SK-N-SH treated with all-trans-retinoic acid at 6 μM for 48 hours (cell line): ENCODE measurements at regions not wholly inside any gene's neighbourhood (a gene's known extent, or its start where the extent isn't known, plus 50 kb on each side); places are given as distances from the start of the nearest gene placed in this dataset.

Source experiments
- ATAC-seq: fragments of 200-7000 bp; cut with Tn5 transposase; 3 replicates; pipeline ENCODE4 v1.9.1; 2020; ENCODE audit warnings: mild to moderate bottlenecking, moderate library complexity
- ARNTL ChIP-seq: fragments of 450-650 bp; formaldehyde crosslinking; IDR thresholded peaks from 2 replicates; pipeline ENCODE4 v1.5.0; 2020; ENCODE audit warnings: low read depth, mild to moderate bottlenecking, moderate library complexity, borderline replicate concordance
- BACH2 ChIP-seq: fragments of 250-450 bp; sonication (Bioruptor Pico); IDR thresholded peaks from 2 replicates; pipeline ENCODE4 v1.9.0; 2021; ENCODE audit warnings: mild to moderate bottlenecking, borderline replicate concordance
- CREB5 ChIP-seq: fragments of 250-450 bp; sonication (Bioruptor Pico); IDR thresholded peaks from 2 replicates; pipeline ENCODE4 v1.5.1; 2020; ENCODE audit warnings: low read depth, mild to moderate bottlenecking, moderate library complexity
- CSDC2 ChIP-seq: fragments of 250-450 bp; sonication (Bioruptor Pico); IDR thresholded peaks from 2 replicates; pipeline ENCODE4 v1.5.0; 2020; ENCODE audit warnings: mild to moderate bottlenecking, moderate library complexity
- ESRRG ChIP-seq: fragments of 250-450 bp; sonication (Bioruptor Pico); IDR thresholded peaks from 2 replicates; pipeline ENCODE4 v1.6.1; 2021; ENCODE audit warnings: mild to moderate bottlenecking
- ISL1 ChIP-seq: fragments of 250-450 bp; sonication (Bioruptor Pico); IDR thresholded peaks from 2 replicates; pipeline ENCODE4 v2.1.2; 2022; ENCODE audit warnings: mild to moderate bottlenecking, moderate library complexity
- OSR1 ChIP-seq: fragments of 250-450 bp; sonication (Bioruptor Pico); IDR thresholded peaks from 2 replicates; pipeline ENCODE4 v1.8.0; 2022; ENCODE audit warnings: moderate library complexity, mild to moderate bottlenecking, inconsistent platforms
- POU6F1 ChIP-seq: fragments of 250-450 bp; sonication (Bioruptor Pico); IDR thresholded peaks from 2 replicates; pipeline ENCODE4 v1.8.0; 2021; ENCODE audit warnings: low read depth, mild to moderate bottlenecking, moderate library complexity, borderline replicate concordance
- PPARA ChIP-seq: fragments of 250-450 bp; sonication (Bioruptor Pico); IDR thresholded peaks from 2 replicates; pipeline ENCODE4 v1.5.0; 2020; ENCODE audit warnings: mild to moderate bottlenecking, borderline replicate concordance
- RARB ChIP-seq: fragments of 250-450 bp; sonication (Bioruptor Pico); IDR thresholded peaks from 2 replicates; pipeline ENCODE4 v1.8.0; 2021; ENCODE audit warnings: mild to moderate bottlenecking, moderate library complexity
- SNAI2 ChIP-seq: fragments of 250-450 bp; sonication (Bioruptor Pico); IDR thresholded peaks from 2 replicates; pipeline ENCODE4 v1.5.0; 2020; ENCODE audit warnings: mild to moderate bottlenecking, moderate library complexity
- TCF4 ChIP-seq: fragments of 250-450 bp; sonication (Bioruptor Pico); IDR thresholded peaks from 2 replicates; pipeline ENCODE4 v1.8.0; 2021; ENCODE audit warnings: mild to moderate bottlenecking, moderate library complexity, borderline replicate concordance
- TOX ChIP-seq: fragments of 250-450 bp; sonication (Bioruptor Pico); IDR thresholded peaks from 2 replicates; pipeline ENCODE4 v1.8.0; 2021; ENCODE audit warnings: mild to moderate bottlenecking, moderate library complexity, borderline replicate concordance
- TSHZ2 ChIP-seq: fragments of 250-450 bp; sonication (Bioruptor Pico); IDR thresholded peaks from 2 replicates; pipeline ENCODE4 v1.5.0; 2020; ENCODE audit warnings: mild to moderate bottlenecking, moderate library complexity
- ZC3H10 ChIP-seq: fragments of 250-450 bp; sonication (Bioruptor Pico); IDR thresholded peaks from 2 replicates; pipeline ENCODE4 v1.5.1; 2021; ENCODE audit warnings: mild to moderate bottlenecking, moderate library complexity
- ZFP3 ChIP-seq: fragments of 250-450 bp; sonication (Bioruptor Pico); IDR thresholded peaks from 2 replicates; pipeline ENCODE4 v1.5.0; 2020; ENCODE audit warnings: mild to moderate bottlenecking, moderate library complexity
- ZFP30 ChIP-seq: fragments of 450-650 bp; formaldehyde crosslinking; IDR thresholded peaks from 2 replicates; pipeline ENCODE4 v1.5.0; 2022; ENCODE audit warnings: mild to moderate bottlenecking, moderate library complexity
- ZNF565 ChIP-seq: fragments of 450-650 bp; formaldehyde crosslinking; conservative IDR thresholded peaks from 2 replicates; pipeline ENCODE4 v1.5.0; 2020; ENCODE audit warnings: low read depth, mild to moderate bottlenecking, moderate library complexity
- ZNF70 ChIP-seq: fragments of 450-650 bp; formaldehyde crosslinking; IDR thresholded peaks from 2 replicates; pipeline ENCODE4 v1.5.0; 2020; ENCODE audit warnings: mild to moderate bottlenecking, moderate library complexity
- ZNF8 ChIP-seq: fragments of 450-650 bp; formaldehyde crosslinking; IDR thresholded peaks from 2 replicates; pipeline ENCODE4 v1.5.0; 2020; ENCODE audit warnings: mild to moderate bottlenecking, moderate library complexity
- TF ChIP-seq, protein P1 (sequence below): fragments of 250-450 bp; sonication (Bioruptor Pico); IDR thresholded peaks from 2 replicates; pipeline ENCODE4 v1.5.1; 2021; ENCODE audit warnings: mild to moderate bottlenecking, moderate library complexity

GRCh38 chr3:144362126-144362525, 390.5 kb downstream of the DIPK2A start (continued):
- TF ChIP-seq ZFP3 (CRISPR knock-in tag) (no peak), ARNTL (CRISPR knock-in tag) (no peak), OSR1 (no peak), CSDC2 (CRISPR knock-in tag) (no peak), ZFP30 (CRISPR knock-in tag) (no peak), PPARA (CRISPR knock-in tag) (no peak), SNAI2 (CRISPR knock-in tag) (no peak), ZNF565 (no peak)

GRCh38 chr3:144363856-144364255, 392.2 kb downstream of the DIPK2A start:
- ATAC-seq = no peak
- no peak for TF ChIP-seq ESRRG (CRISPR knock-in tag)
- TF ChIP-seq ZFP3 (CRISPR knock-in tag) = no peak
- TF ChIP-seq POU6F1 (CRISPR knock-in tag) = no peak
- no peak for TF ChIP-seq ZNF8 (CRISPR knock-in tag)
- TF ChIP-seq, protein P1, sequence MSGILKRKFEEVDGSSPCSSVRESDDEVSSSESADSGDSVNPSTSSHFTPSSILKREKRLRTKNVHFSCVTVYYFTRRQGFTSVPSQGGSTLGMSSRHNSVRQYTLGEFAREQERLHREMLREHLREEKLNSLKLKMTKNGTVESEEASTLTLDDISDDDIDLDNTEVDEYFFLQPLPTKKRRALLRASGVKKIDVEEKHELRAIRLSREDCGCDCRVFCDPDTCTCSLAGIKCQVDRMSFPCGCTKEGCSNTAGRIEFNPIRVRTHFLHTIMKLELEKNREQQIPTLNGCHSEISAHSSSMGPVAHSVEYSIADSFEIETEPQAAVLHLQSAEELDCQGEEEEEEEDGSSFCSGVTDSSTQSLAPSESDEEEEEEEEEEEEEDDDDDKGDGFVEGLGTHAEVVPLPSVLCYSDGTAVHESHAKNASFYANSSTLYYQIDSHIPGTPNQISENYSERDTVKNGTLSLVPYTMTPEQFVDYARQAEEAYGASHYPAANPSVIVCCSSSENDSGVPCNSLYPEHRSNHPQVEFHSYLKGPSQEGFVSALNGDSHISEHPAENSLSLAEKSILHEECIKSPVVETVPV (CRISPR knock-in tag) = no peak
- no peak for TF ChIP-seq TCF4 (CRISPR knock-in tag)
- TF ChIP-seq ZNF565 = no peak
- no peak for TF ChIP-seq TSHZ2
- TF ChIP-seq CREB5 (CRISPR knock-in tag) = no peak
- no peak for TF ChIP-seq OSR1
- no peak for TF ChIP-seq BACH2 (CRISPR knock-in tag)
- TF ChIP-seq ZC3H10 (CRISPR knock-in tag) = no peak
- TF ChIP-seq SNAI2 (CRISPR knock-in tag) = no peak
- TF ChIP-seq CSDC2 (CRISPR knock-in tag) = no peak
- TF ChIP-seq ZNF70 = no peak
- no peak for TF ChIP-seq ISL1 (CRISPR knock-in tag)
- TF ChIP-seq ARNTL (CRISPR knock-in tag) = no peak
- no peak for TF ChIP-seq TOX (CRISPR knock-in tag)
- TF ChIP-seq PPARA (CRISPR knock-in tag) = no peak
- no peak for TF ChIP-seq RARB (CRISPR knock-in tag)
- TF ChIP-seq, all 23 proteins: peak for 0

DNA sequence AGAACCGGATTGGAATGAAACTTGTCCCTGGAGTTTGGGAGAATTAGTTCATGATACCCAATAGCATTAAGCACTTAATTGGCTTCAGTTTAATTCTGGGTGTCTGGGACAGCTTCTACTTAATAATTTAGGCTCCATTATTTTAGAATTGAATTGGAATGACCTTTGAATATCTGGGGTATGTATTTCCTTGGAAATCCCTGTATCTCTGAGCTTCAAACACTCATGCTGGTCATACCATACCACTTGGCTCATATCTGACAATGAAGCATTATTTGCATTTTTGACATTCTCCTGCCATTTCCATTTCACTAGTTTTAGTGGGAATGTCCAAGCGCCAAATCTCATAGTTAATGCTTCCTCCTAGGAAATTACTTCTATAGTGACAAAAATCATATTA, 393.1 kb downstream of the DIPK2A start:
- no peak for ATAC-seq
- TF ChIP-seq OSR1 (no peak), ZFP3 (CRISPR knock-in tag) (no peak), TSHZ2 (no peak), POU6F1 (CRISPR knock-in tag) (no peak), PPARA (CRISPR knock-in tag) (no peak), ZFP30 (CRISPR knock-in tag) (no peak), ZNF8 (CRISPR knock-in tag) (no peak)
- TF ChIP-seq, all 23 proteins: peak for 0
